ENCODE measurements at regions not wholly inside any gene's neighbourhood (a gene's known extent, or its start where the extent isn't known, plus 50 kb on each side); places are given as distances from the start of the nearest gene placed in this dataset.
"Not testable (repeated sequence)": the region's sequence is repeated elsewhere in the genome, so short reads cannot be mapped to it uniquely, and the experiment has no call there.

DNA sequence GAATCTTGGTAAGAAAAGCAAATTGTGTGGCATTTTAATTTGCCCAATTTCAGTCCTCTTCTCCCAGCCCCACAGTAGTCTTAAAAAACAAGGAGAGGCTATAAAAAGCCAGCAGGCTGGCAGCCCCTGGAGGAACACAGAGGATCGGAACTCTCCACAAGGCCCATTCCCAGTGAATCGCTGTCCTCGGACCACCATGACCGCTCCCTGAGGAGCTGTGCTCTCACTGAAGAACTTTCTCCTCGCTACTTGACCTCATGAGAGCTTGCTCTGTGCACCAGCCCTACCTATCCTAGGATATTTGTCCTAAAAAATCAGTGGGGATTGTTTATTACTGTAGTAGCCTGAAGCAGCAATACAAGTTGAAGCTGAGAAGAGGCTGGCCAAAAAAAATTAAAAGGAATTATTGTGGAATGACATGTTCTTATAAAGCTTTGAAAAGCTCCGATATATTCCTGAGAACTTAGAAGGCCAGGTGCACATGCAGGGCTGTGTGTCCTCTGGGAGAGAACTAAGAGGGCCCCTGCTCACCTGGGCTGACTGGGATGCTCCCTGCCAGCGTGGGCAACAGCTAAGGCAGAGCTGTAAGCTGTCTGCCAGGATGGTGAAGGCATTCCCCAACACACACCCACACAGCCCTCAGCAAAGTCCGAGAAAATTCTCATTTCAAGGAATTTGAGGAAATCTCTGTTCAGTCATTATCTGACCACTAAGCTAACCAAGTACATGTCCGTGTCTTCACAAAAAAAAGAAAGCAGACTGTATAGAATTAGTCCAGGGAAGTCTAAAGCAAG, 148.8 kb upstream of the SFSWAP start:
- DNase-seq = no peak

DNA sequence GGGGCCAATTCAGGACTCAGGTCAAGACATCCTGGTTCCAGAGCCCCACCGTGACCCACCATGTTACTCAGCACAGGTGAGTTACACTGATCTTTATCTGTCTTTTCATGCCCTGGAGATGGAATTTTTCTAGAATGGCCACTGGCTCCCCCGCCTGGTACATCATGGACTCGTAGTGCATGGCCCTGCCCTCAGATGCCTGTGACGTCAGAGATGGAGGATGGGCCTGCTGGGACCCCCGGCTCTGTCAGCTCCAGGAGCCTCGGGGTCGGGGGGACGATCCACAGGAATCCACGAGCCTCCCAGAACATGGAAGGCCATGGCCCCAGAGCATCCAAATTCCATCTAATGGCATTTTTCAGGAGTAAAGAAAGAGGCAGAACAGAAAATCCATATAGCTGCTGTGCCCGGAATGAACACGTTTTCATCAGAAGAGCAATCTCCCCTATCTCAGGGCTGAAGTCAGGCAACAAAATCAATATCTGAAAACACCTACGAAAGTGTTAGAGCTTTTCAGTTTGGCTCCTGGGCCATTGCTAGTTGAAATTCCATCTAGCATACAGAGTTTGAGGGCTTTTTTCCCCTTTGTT, 146.7 kb upstream of the SFSWAP start:
- DNase-seq = not testable (repeated sequence)

DNA sequence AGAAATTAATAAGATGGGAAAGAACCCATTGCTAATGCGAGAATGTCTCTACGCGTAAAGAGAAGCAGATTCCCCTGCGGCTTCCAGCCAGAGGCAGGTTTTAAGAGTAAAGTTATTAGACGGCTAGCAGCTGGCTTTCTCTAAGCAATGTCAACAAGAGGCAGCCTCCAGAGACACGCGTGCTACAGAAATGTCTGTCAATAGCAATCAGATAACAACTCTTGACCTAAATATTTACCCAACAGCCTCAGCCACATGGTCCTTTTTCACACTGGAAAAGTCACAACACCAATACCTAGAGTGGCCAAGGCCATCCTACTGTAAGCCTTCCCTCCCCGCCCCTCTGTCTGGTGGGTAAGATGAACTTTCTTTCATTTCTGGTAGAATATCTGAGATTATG, 146.0 kb upstream of the SFSWAP start:
- no peak for DNase-seq

DNA sequence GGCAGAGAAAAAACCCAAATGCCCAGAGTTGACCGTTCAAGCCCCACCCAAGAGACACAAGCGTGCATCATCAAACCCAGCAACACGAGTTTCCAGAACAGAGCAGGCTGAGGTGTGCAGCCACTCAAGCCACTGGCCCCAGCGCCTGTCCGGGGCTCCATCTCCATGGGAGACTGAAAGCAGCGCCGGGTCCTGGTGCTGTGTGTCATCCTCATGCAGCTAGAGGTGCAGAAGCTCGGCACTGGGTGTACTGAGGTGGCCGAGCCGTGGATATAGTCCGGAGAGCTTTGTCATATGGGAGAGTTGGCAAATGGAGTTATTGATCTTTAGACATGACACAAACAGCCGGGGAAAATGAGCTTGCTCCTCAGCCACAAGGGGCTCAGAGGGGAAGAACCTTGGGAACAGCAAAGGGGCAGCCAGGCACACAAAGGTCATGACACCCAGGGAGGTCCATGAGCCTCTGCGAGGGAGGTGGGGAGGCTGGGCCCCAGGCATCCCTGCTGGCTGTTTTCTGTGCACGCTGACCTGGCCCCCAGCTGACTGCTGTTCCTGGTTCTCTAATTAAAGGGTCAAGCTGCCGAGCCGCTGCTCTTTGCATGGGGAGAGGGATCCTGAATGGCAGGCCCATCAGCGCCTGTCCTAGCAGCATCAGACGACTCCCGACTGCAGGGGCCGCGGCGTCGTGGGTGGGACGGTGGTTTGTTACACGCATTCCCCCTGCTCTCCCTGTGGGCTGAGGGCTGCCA, 145.4 kb upstream of the SFSWAP start:
- no peak for DNase-seq

DNA sequence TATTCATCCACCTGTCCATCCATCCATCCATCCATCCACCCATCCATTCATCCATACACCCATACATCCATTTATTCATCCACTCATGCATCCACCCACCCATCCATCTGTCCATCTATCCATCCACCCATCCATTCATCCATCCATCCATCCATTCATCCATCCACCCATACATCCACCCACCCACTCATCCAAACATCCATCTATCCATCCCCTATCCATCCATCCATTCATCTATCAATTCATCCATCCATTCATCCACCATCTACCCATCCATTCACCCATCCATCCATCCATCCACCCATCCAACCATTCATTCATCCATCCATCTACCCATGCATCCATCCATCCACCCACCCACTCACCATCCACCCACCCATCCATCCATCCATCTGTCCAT, 142.6 kb upstream of the SFSWAP start:
- no peak for DNase-seq

DNA sequence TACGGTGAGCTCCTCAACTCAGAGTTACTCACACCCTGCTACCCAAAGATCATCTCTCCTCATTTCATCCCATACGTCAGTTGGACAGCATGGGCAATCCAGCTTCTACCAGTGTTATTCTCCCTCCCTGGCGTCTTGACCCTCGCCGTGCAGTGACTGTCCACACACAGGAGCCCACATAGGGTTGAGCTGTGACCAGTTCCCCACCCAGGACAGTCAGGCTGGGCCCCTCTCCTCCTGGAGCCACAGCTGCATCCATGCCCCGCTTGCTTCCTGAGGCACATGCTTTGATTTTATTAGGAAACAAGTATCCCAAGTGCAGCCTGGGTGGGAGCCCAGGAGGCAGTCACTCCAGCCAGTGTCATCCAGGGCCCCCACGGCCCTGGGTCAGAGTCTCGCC, 140.3 kb upstream of the SFSWAP start:
- no peak for DNase-seq

DNA sequence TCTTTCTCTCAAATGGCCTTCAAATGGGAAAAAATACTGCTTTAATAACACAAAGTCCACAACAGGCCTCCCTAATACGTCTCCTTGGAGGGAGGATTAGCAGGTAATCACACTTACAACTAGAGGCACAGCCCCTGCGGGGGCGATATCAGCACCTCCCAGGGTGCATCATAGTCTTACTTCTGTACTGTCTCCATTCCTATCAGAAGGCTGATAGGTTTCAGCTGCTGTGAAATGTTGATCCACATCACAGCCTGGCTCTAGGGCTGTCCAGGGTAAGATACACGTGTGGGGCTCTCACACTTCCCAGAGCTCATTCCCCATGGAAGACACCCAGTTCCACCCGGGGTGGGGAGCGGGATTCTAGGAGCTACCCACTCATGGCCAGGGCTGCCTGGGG, 139.1 kb upstream of the SFSWAP start:
- no peak for DNase-seq

DNA sequence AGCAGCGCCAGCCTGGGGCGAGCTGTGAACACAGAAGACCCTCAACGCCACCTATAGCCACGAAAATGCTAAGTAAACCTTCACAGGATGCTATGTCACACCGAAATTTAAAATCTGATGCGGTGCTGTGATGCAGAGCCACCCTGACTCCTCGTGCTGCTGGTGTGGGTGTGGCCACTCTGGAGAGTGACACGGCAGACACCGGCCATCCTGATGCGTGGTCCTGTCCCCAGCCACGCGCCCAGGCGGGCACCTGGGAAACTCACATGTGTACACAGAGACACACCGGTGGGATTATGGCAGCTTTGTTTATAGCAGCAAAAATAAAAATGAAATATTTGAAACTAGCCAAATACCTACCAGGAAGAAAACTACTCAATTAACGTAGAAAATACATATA, 138.3 kb upstream of the SFSWAP start:
- no peak for DNase-seq

DNA sequence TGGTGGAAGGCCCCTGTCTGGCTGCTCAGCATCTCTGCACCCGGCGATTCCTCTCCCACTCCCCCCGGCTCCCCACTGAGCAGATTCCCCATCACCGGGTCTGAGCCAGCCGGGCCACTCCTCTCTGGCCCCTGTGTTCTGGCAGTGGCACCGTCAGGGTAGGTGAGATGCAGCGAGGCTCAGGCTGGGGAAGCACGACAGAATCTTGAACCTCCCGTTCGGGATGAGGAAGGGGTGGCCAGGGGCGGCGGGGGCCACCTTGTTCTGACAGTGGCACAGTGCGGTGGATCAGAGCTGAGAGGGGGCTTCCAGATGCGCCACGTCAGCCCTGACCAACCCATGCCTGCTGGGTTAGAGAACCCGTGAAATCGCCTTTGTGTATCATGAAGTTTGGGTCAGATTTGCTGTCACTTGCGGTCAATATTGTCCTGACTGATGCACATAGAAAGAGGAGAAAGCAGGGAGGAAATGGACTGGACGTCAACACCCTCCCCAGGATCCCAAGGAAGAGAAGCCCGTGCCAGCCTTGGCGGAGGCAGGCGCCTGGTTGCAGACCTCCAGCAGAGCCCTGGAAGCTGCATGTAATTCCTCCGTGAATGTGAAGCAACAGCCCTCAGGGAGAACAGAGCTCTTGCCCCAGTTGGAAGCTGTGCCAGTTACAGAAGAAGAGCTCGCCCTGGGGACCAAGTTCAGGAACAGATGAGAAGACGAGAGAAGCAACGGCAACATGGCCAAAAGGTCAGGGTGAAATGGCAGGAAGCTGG, 137.1 kb upstream of the SFSWAP start:
- no peak for DNase-seq

DNA sequence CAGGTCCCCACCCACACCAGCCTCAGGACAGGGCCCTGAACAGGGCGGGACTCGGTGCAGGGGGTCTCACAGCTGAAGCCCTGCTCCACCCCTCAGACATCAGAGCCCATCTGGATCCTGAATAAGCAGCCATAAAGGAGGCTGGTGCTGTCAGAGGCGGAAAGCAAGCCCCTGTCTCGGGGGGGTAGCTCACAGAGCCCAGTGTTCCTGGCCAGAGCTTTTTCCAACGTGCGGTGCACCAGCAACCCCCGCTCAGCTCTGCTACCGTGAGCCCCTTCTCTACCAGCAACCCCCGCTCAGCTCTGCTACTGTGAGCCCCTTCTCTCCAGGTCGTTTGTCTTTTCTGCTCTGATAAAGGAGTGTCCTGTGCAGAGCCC, 136.5 kb upstream of the SFSWAP start:
- no peak for DNase-seq

DNA sequence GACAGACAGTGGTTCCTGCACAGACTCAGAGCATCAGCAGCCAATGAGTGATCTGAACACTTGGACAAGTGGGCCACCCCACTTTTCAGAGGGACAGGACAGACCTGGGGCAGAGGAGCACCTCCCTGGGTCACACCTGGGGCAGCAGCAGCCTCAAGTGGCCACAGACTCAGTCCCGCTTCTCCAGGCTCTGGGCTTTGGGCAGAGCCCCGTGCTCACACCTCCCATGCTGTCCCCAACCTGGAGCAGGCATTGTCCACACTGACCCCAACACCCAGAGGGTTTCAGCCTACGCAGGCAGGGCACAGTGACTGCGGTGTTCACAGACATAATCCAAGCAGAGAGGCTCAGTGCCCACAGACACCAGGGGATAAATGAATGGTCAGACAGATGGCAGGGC, 135.5 kb upstream of the SFSWAP start:
- no peak for DNase-seq

DNA sequence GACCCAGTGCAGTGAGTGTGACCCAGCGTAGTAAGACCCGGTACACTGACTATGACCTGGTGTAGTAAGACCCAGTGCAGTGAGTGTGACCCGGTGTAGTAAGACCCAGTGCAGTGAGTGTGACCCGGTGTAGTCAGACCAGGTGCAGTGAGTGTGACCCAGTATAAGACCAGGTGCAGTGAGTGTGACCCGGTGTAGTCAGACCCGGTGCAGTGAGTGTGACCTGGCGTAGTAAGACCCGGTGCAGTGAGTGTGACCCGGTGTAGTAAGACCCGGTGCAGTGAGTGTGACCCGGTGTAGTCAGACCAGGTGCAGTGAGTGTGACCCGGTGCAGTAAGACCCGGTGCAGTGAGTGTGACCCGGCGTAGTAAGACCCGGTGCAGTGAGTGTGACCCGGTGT, 134.2 kb upstream of the SFSWAP start:
- not testable (repeated sequence) for DNase-seq

DNA sequence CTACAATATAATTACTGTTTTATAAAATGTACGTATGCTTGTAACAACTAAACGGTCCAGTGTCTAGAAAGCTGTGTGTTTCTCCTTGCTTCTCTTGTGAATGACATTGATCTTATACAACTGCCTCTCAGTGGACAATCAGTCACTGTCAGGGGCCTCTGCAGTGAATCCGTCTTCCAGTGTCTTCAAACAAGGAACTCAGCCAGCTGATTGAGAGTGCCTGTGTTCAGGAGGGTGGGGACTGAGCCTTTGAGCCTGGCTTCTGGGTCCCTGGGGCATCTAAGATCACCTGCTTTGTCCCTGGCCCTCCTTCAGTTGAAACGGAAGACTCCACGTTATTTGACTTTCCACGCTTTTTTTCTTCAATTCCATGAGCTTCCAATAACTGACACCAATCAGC, 133.1 kb upstream of the SFSWAP start:
- no peak for DNase-seq

DNA sequence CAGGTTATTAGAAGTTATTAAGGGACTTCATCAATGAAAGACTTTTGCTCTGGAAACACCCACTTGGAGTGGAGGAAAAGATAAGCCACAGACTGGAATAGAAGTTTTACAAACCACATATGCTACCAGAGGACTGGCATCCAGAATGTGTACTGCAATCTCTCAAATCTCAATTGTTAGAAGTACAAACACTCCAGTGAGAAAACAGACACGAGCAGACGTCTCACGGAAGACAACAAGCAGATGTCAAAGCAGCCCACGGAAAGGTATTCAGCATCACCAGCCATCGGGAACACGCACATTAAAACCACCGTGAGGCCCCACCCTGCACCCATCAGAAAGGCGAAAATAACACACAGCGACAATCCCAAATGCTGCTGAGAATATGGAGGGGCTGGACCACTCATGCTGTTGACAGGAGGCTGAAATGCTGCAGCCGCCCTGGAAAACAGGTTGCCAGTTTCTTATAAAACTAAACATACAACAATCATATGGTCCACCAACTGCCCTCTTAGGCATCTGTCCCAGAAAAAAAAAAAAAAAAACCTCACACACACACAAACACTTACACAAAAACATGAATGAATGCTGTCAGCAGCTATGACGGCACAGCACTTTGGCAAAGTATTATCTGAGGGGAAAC, 131.9 kb upstream of the SFSWAP start:
- no peak for DNase-seq

DNA sequence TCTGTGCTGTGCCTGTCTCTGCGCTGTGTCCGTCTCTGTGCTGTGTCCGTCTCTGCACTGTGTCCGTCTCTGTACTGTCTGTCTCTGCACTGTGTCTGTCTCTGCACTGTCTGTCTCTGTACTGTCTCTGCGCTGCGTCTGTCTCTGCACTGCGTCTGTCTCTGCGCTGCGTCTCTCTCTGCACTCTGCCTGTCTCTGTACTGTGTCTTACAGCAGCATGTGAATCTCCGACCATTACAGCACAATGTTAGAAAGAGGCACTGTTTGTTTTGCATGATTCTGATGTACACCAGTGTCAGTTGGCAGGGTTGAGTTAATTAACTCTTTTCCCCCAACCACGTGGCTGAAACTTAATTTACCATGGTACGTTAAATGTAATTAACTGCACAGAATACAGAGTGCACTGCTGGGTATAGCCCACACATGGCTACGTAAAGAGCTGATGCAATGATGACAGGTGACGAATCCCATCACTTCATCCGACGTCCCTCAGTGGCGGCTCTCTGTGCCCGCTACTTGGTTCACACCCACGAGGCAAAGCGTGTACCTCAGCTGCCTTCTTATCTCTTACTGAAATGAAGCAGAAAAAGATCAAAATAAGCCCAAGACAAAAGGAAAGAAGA, 127.7 kb upstream of the SFSWAP start:
- no peak for DNase-seq

DNA sequence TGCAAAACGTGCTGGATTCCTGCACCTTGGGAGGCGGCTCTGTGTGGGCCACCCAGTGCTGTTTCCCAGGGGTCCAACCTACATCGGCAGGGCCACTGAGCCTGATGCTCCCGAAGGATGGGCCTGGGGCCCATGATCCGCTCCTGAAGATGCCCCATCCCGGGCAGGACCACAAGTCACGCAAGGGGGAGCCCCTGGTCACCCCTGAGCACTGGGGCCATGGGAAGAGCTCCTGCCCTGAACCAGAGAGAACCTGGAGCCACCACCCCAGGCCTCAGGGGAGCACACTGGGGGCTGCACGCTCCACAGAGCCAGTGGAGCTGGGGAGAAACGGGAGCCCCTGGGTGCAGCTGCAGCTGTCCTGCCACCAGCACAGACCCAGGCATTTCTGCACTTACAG, 124.6 kb upstream of the SFSWAP start:
- no peak for DNase-seq

DNA sequence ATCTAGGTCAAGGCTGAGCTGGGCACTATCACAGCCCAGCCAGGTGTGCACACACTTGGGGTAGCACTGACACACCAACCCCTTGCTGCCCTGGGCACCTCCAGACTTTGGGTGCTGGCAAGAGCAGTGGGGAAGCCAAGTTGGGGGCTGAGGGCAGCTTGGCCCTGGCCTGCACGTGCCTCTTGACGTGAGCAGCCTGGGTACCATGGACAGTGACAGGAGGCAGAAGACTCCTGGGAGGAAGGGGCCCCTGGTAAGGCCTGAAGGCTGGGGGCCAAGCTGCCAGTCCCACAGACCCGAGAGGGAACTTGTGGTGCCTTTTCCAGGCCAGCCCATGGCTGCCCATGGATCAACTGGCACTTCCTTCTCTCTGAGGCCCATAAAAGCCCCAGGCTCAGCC, 124.1 kb upstream of the SFSWAP start:
- DNase-seq = no peak

DNA sequence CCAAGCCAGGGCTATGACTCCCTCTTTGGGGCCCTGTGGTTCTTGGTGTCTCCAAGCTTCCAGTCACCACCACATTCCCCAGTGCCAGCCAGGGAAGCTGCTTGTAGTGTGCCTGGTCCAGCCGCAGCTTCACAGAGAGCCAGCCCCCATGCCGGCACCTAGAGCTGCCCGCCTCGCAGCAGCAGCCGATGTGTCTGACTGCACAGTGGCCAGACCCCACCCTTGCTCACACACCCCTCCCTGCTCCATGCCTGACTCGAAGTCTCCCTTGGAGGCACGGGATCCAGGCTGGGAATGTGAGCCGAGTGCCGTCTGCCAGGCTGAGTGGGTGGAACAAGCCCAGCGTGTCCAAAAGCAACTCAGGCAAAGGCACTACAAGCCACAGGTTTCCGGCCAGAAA, 123.3 kb upstream of the SFSWAP start:
- no peak for DNase-seq

DNA sequence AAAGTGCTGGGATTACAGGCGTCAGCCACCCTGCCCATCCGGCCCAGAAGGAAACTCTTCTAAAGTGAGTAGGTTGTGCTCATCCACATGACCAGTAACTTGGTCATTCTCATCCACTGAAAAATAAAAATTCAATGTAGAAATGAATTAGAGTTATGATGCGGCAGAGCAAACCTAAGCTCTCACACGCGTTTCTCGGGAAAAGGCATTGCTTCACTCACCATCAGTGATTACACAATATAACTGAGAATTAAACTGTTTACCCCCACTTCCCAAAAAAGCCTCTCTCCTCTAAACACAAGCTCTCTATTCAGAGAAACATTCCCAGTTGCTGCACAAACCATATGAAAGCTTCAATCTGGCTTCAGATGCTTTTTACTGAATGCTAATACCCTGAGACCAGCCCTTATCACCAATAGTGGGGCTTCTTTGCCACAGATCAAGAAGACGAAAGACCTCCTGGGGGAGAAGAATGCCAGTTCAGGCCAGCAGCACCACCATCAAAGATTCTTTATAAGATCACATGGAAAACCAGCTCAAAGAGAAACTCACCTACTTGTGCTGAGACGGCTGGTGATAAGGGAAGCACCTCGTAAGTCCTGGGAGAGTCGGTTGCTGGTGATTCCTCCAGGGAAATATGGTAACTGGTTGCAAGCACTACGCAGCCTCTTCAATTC, 121.5 kb upstream of the SFSWAP start:
- DNase-seq = no peak

DNA sequence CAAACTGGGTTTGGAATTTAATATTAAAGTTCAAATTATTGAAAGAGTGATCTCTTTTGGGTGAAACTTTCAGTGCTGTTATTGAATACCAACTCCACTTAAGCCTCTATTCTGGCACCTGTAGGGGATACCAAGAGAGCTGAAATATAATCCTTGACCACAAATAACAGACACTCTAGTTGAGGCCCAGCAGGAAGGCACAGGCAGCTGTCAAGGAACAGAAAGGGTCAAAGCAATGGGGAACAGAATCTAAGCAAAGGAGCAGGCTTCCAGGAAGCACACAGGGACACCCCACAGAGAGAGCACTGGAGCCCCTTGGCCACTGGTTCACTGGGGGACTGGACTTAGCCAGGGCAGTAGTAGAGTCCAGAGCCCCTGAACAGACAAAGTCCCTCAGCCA, 120.9 kb upstream of the SFSWAP start:
- DNase-seq = no peak

DNA sequence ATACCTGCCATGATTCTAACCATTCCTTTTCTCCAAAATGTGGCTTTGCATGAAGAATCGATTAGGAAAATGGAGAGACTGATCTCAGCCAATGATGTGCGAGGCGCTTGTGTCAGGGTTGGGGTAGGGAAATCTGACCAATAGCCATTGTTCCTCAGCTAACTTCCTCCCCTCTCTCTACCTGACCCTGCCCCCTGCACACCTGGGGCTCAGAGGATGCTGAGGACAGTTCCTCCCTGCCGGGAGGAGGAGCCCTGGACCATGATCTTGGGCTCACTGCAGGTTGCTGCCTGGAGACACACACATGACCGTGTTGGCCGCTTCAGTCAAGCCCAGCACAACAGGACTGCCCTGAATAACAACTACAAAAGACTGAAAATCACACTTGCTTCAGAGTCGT, 119.8 kb upstream of the SFSWAP start:
- DNase-seq = no peak

Measured in Kasumi-1 (cell line).